PC-3 (cell line): ENCODE measurements at regions not wholly inside any gene's neighbourhood (a gene's known extent, or its start where the extent isn't known, plus 50 kb on each side); places are given as distances from the start of the nearest gene placed in this dataset.

Experiments
- CTCF ChIP-seq: fragments of 300-600 bp; sonication (generic); conservative IDR thresholded peaks from 2 replicates; pipeline ENCODE4 v1.5.1; 2017; ENCODE audit warnings: antibody characterized with exemption, low read depth, mild to moderate bottlenecking, low read length
- EZH2 ChIP-seq: fragments of 300-600 bp; sonication (generic); IDR thresholded peaks from one replicate; pipeline ENCODE4 v1.6.1; 2017; ENCODE audit warnings: antibody characterized with exemption, mild to moderate bottlenecking, low read length; ENCODE audit not compliant: unreplicated experiment
- EZH2phosphoT487 ChIP-seq: fragments of 300-600 bp; sonication (generic); IDR thresholded peaks from 2 replicates; pipeline ENCODE4 v1.6.1; 2018; ENCODE audit warnings: mild to moderate bottlenecking, antibody characterized with exemption, low read length, borderline replicate concordance

GRCh38 chr1:201749059-201749690, 79.8 kb upstream of the IPO9 start:
- TF ChIP-seq CTCF (no peak), EZH2 (no peak), EZH2phosphoT487 (no peak)
